Upper lobe of left lung (tissue), 6 donors: ENCODE measurements at regions not wholly inside any gene's neighbourhood (a gene's known extent, or its start where the extent isn't known, plus 50 kb on each side); places are given as distances from the start of the nearest gene placed in this dataset.

ENCODE experiments used
- ATAC-seq, 2 donors: fragments of 200-7000 bp; cut with Tn5 transposase; one replicate each; pipeline ENCODE4 v1.9.1; 2022; ENCODE audit warnings: mild to moderate bottlenecking in 2 of 2, moderate library complexity in 2 of 2; ENCODE audit not compliant: low FRiP score in 2 of 2
- DNase-seq, 2 donors: peaks; one replicate each; pipeline ENCODE4 v3.0.0-alpha.2; 2019 to 2020
- H3K27ac ChIP-seq, 4 donors: fragments of 200-600 bp; sonication (generic); one replicate each; pipeline ENCODE4 v1.5.1; 2016 to 2019
- H3K27me3 ChIP-seq, 4 donors: fragments of 200-600 bp; sonication (generic); one replicate each; pipeline ENCODE4 v1.5.1; 2017 to 2019
- H3K36me3 ChIP-seq, 4 donors: fragments of 200-600 bp; sonication (generic); one replicate each; pipeline ENCODE4 v1.5.1; 2016 to 2019
- H3K4me1 ChIP-seq, 4 donors: fragments of 200-600 bp; sonication (generic); one replicate each; pipeline ENCODE4 v1.5.1; 2018 to 2019
- H3K4me3 ChIP-seq, 4 donors: fragments of 200-600 bp; sonication (generic); one replicate each; pipeline ENCODE4 v1.5.1; 2017 to 2019; ENCODE audit warnings: mild to moderate bottlenecking in 2 of 4, moderate library complexity in 1 of 4
- H3K9me3 ChIP-seq, 4 donors: fragments of 200-600 bp; sonication (generic); one replicate each; pipeline ENCODE4 v1.5.1; 2018 to 2019
- EP300 ChIP-seq, 4 donors: sonication (generic); formaldehyde crosslinking; IDR thresholded peaks; one replicate each; pipeline ENCODE4 v1.5.1; 2017; ENCODE audit warnings: antibody characterized with exemption in 4 of 4, control low read depth in 2 of 4
- POLR2A ChIP-seq, 4 donors: fragments of 450-650 bp; IDR thresholded peaks; one replicate each; pipeline ENCODE4 v1.5.1; 2016 to 2017; ENCODE audit warnings: antibody characterized with exemption in 4 of 4, mild to moderate bottlenecking in 2 of 4
- POLR2AphosphoS5 ChIP-seq, 2 donors: sonication (generic); formaldehyde crosslinking; IDR thresholded peaks; one replicate each; pipeline ENCODE4 v1.5.1; 2017; ENCODE audit warnings: antibody characterized with exemption in 2 of 2
- WGBS, 2 donors: methylation state at CpG; one replicate each; pipeline ENCODE4 v1.1.5; 2017 to 2018; 5-methylcytosine and 5-hydroxymethylcytosine counted together
- TF ChIP-seq, protein P1 (sequence below), 6 experiments: fragments of 450-650 bp in 4 of 6; fragments of 200-600 bp in 2 of 6; sonication (generic) in 2 of 6; IDR thresholded peaks; one replicate each; pipeline ENCODE4 v1.5.1; 2016 to 2019; ENCODE audit warnings: antibody characterized with exemption in 6 of 6
- donor health status: DM: no; HTN: no; CAD: no; lungs with moderate emphysema.
- donor health status: DM: no; HTN: yes; CAD: no; lungs with severe emphysema.

DNA sequence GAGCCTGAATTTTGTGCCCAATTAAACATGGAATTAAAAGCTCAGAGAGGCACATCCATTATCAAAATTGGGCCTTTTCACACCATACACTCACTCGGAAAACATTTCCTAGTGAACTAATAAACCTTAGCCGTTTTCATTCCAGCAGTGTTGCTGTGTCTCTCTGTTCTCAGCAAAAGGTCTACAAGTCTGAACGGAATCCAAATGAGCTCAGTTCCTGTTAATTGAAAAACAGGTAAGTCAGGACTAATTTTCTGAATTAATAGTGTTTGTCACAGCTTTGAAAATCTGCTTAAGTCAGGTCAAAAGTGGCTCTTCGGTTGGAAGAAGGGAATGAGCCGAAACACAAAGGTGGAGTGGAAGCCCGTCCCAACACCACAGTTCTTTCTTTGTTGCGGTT, 163.3 kb upstream of the RALGAPA2 start:
- no peak overlapping the region for H3K27ac ChIP-seq
- no peaks in the 10 kb centered on the region for H3K36me3 ChIP-seq
- ATAC-seq (no peak), DNase-seq (no peak)
- no peak overlapping the region for H3K4me3 ChIP-seq
- H3K9me3 ChIP-seq: no peaks in the 10 kb centered on the region
- no peaks in the 10 kb centered on the region for H3K27me3 ChIP-seq
- no peak for TF ChIP-seq POLR2A (IDR thresholded peaks at IDR 0.05)
- TF ChIP-seq, protein P1, sequence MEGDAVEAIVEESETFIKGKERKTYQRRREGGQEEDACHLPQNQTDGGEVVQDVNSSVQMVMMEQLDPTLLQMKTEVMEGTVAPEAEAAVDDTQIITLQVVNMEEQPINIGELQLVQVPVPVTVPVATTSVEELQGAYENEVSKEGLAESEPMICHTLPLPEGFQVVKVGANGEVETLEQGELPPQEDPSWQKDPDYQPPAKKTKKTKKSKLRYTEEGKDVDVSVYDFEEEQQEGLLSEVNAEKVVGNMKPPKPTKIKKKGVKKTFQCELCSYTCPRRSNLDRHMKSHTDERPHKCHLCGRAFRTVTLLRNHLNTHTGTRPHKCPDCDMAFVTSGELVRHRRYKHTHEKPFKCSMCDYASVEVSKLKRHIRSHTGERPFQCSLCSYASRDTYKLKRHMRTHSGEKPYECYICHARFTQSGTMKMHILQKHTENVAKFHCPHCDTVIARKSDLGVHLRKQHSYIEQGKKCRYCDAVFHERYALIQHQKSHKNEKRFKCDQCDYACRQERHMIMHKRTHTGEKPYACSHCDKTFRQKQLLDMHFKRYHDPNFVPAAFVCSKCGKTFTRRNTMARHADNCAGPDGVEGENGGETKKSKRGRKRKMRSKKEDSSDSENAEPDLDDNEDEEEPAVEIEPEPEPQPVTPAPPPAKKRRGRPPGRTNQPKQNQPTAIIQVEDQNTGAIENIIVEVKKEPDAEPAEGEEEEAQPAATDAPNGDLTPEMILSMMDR (IDR thresholded peaks at IDR 0.05): no peak
- TF ChIP-seq POLR2AphosphoS5 (IDR thresholded peaks at IDR 0.05): no peak
- TF ChIP-seq EP300 (IDR thresholded peaks at IDR 0.05): no peak
- no peaks in the 10 kb centered on the region for H3K4me1 ChIP-seq
- 79 to 85% methylated on average over 7 of the region's 7 CpGs for WGBS, 2 donors

DNA sequence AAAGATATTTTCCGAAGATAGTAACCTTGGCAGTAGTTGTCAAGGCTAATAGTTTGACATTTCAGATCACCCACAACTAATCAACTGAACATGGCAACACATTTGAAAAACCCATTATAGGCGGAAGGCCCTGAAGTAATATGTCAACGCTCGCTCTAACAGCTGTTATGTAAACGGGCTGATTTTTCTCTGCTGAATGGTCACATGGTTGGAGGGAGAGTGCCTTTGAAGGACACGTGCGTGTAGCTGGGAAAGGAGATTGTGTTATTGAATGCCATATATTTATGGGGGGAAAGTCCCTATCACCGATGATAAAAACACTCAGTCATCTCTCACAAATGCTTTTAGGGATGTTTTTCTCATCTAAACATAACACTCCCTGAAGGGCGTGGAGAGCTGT, 160.0 kb upstream of the RALGAPA2 start:
- Histone ChIP-seq H3K27me3 (no peaks in the 10 kb centered on the region), H3K4me3 (no peak overlapping the region), H3K9me3 (no peaks in the 10 kb centered on the region), H3K36me3 (no peaks in the 10 kb centered on the region), H3K27ac (no peak overlapping the region), H3K4me1 (no peaks in the 10 kb centered on the region)
- WGBS, 2 donors: 38 to 57% methylated on average over 9 of the region's 9 CpGs
- DNase-seq (no peak), ATAC-seq (no peak)
- TF ChIP-seq, protein P1 (IDR thresholded peaks at IDR 0.05): no peak
- TF ChIP-seq EP300 (IDR thresholded peaks at IDR 0.05): no peak
- TF ChIP-seq POLR2A (IDR thresholded peaks at IDR 0.05): no peak
- TF ChIP-seq POLR2AphosphoS5 (IDR thresholded peaks at IDR 0.05): no peak

DNA sequence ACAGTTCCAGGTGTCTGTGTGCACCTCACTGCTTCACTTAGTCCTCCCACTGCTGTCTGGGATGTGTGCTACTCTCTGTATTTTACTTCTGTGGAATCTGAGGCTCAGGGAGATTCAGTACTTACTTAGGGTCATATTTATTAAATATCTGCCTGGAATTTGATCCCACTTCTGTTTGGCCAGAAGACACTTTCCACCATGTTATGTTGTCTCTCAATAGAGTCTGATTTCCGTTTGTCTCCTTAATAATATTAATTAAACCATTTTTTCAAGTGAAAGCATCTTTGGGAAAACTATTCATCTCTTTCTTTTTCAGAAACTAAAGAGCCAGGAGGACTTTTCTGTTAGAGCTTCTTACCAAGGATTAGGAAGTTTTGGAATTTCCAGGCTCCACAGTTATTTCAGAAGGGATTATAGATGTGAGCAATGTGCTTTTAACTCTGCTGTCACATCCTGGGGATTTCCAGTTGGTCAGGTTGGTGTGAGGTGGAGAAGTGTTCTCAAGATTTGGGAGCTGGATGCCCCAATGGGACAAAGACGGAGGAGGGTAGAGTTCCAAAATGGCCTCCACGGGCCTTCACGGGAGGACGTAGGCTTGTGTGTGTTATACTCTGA, 156.8 kb upstream of the RALGAPA2 start:
- H3K9me3 ChIP-seq: no peaks in the 10 kb centered on the region
- no peaks in the 10 kb centered on the region for H3K36me3 ChIP-seq
- 82 to 86% methylated on average over 5 of the region's 5 CpGs for WGBS, 2 donors
- DNase-seq (no peak), ATAC-seq (no peak)
- TF ChIP-seq POLR2AphosphoS5 (IDR thresholded peaks at IDR 0.05): no peak
- TF ChIP-seq, protein P1 (IDR thresholded peaks at IDR 0.05): no peak
- TF ChIP-seq POLR2A (IDR thresholded peaks at IDR 0.05): no peak
- no peak for TF ChIP-seq EP300 (IDR thresholded peaks at IDR 0.05)
- H3K4me3 ChIP-seq: no peak overlapping the region
- no peaks in the 10 kb centered on the region for H3K27me3 ChIP-seq
- no peak overlapping the region for H3K27ac ChIP-seq
- H3K4me1 ChIP-seq: no peaks in the 10 kb centered on the region

DNA sequence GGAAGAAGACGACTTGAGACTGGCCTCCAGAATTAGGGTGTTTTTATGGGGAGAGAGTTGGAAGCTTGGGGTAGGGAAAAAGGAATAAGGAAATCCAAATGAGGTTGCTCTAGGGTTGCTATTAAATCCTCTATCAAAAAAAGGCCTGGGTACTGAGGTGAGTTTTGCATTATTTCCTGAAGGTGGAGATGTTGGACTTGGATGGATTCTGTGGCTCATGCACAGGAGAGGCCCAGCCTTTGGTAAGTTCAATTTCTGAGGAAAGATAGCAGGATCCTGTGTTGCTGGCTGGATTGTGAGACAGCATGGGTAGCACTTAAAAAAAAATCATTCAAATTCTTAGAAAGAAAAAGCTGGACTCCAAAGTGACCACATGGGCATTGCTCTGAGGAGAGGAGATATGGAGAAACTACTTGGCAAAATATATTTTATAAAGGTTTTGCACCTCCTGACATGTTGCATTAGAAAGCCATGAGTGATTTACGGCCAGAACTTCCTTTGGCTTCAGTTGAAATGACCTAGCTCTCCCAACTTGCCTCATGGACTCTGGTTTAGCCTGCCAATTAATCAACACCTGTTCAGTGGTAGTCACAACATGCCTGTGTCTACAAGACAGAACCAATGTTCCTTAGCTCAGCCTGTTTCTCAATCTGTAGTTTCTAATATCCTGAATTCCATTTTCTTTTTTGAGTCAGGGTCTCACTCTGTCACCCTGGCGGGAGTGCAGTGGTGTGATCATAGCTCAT, 152.1 kb upstream of the RALGAPA2 start:
- peaks cover 0 to 5% (median 3%) of the 10 kb centered on the region in 4 donors for H3K4me1 ChIP-seq
- H3K27ac ChIP-seq: no peak overlapping the region
- no peaks in the 10 kb centered on the region for H3K9me3 ChIP-seq
- no peak overlapping the region for H3K4me3 ChIP-seq
- H3K36me3 ChIP-seq: no peaks in the 10 kb centered on the region
- TF ChIP-seq, protein P1 (IDR thresholded peaks at IDR 0.05): no peak
- TF ChIP-seq EP300 (IDR thresholded peaks at IDR 0.05) (no peak), POLR2A (IDR thresholded peaks at IDR 0.05) (no peak), POLR2AphosphoS5 (IDR thresholded peaks at IDR 0.05) (no peak)
- DNase-seq (no peak), ATAC-seq (no peak)
- no peaks in the 10 kb centered on the region for H3K27me3 ChIP-seq
- WGBS, 2 donors: 77 to 80% methylated on average over 3 of the region's 3 CpGs
